Kasumi-1 (cell line): ENCODE measurements at regions not wholly inside any gene's neighbourhood (a gene's known extent, or its start where the extent isn't known, plus 50 kb on each side); places are given as distances from the start of the nearest gene placed in this dataset.
"Not testable (repeated sequence)": the region's sequence is repeated elsewhere in the genome, so short reads cannot be mapped to it uniquely, and the experiment has no call there.

Source experiments
- DNase-seq, 2 experiments: peaks; one replicate each; lab custom pipeline; 2025; lab: John Stamatoyannopoulos, UW

DNA sequence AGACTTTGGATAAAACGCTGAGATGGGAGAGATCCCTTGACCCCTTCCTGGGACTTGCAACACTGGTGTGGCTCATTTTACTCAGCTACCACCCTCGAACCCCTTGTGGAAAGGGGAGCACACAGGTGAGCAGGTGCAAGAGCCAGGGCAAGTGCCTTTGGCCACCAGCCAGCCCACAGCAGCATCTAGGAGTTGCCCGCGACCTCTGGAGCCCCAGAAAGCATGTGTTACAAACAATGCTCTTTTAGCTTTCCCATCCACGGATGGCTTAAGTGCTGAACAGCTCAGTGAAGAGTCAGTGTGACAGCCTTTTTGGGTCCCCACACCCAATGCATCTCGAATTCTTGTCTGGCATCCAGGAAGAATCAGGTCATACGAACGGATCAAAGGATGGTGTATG lies 197.8 kb downstream of the MEMO1 start:
- no peak for DNase-seq

DNA sequence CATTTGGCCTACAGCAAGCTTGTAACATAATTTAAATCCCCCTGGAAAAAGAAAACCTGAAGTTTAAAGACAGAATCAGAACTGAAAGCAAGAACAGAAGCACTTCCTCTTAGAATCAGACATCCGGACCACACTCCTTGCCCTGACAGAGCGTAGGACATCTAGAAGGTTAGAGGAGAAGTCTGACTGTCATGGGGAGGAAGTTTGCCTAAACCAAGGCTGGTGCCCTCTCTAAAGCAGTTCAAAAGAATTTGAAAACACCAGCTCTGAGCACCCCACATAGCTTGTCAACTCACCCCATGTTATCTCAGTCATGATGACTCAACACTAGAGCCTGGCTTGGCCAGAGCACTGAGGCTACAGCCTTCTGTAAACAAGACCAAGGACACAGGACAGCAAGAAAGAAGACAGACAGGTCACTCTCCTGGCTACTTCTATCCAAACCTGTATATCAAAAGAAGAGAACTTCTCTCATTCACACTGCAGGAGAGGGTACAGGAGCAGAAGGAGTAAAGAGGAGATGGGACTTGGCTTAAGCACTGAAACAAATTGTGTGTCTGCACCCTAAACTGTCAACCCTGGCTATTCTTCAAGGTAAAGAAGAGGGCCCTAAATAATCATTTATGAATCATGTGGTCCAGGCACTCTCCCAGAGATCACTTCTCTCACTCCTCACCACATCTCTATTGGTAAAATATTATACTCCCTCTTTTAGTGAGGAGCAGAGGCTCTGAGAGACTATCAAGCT lies 198.6 kb downstream of the MEMO1 start:
- DNase-seq: peak; percentile 78 to 82

DNA sequence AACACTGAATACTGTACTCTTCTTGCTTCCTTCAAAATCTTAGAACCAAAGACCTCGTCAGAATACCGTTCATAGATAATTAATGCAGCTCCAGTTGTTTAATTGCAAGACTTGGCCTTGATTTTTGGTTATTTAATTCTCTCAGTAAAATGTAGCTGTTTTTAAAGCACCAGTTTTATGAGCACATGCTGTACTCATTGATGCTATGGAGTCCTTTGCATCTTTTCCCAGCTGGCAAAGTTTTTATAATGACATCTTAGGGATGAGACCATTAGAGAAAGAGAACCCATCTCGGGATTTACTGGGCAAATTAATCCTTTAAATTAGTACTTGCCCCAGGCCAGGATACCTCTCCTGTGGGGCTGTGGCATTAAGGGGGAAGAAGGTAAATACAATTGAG lies 199.3 kb downstream of the MEMO1 start:
- no peak for DNase-seq

DNA sequence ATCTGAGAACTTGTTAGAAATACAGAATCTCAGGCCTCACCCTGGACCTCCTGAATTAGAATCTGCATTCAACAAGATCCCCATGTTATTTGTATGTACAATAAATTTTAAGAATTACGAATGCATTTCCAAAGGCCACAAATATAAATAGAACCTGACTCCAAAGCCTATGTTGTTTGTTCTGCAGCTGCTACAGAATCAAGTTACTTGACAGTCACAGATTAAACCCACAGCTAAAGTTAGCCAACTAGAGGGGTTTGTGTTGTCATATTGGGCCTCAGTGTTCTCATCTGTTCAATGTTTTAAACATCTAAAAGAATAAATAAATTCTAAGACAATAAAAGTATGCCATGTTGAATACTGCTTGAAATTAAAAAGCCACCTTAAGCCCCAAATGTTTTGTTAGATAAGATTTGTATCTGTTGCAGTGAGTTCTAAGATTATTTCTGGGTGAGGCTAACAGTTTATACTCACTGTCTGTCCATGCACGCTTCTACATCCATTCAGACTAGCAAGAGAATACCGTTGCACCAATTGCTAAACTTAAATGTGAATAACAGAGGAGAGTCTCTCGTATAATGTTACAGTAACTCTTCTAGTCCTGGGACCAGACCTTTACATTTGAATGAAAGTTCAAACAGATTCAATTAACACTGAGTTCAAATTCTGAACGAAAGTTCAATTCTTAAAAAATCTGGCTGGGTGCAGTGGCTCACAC lies 200.4 kb downstream of the MEMO1 start:
- no peak for DNase-seq

DNA sequence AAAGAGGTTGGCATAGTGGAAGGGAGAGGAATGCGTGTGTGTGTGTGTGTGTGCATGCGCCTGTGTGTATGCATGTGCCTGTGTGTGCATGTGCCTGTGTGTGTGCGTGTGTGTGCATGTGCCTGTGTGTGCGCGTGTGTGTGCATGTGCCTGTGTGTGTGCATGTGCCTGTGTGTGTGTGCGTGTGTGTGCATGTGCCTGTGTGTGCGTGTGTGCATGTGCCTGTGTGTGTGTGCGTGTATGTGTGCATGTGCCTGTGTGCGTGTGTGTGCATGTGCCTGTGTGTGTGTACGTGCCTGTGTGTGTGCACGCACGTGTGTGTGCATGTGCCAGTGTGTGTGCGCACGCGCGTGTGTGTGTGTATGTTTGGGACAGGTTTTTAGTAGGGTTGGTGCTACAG lies 205.1 kb downstream of the MEMO1 start:
- DNase-seq: no peak

DNA sequence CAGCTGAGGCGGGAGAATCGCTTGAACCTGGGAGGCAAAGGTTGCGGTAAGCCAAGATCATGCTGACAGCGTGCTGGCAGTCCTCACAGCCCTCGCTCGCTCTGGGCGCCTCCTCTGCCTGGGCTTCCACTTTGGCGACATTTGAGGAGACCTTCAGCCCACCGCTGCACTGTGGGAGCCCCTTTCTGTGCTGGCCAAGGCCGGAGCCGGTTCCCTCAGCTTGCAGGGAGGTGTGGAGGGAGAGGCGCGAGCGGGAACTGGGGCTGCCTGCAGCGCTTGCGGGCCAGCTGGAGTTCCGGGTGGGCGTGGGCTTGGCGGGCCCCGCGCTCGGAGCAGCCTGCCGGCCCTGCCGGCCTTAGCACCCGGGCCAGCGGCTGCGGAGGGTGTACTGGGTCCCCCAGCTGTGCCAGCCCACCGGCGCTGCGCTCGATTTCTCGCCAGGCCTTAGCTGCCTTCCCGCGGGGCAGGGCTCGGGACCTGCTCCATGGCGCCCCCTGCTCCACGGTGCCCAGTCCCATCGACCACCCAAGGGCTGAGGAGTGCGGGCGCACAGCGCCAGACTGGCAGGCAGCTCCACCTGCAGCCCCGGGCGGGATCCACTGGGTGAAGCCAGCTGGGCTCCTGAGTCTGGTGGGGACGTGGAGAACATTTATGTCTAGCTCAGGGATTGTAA lies 207.2 kb downstream of the MEMO1 start:
- DNase-seq: not testable (repeated sequence)

DNA sequence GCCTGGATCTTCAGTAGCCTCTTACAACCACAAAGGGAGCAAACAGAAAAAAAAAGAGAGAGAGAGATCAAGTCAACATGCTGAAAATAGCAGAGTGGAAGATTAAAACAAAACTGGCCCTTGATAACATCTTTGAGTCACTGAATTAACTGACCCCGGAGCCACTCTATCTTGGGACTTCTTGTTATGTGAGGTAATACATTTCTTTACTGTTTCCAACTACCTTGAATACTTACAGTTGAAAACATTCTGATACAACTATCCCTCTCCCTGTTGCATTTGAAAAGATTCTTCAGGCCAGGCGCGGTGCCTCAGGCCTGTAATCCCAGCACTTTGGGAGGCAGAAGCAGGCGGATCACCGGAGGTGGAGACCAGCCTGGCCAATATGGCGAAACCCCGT lies 208.1 kb downstream of the MEMO1 start:
- DNase-seq: no peak

DNA sequence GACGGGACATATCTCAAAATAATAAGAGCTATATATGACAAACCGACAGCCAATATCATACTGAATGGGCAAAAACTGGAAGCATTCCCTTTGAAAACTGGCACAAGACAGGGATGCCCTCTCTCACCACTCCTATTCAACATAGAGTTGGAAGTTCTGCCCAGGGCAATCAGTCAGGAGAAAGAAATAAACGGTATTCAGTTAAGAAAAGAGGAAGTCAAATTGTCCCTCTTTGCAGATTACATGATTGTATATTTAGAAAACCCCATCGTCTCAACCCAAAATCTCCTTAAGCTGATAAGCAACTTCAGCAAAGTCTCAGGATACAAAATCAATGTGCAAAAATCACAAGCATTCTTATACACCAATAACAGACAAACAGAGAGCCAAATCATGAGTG lies 211.5 kb downstream of the MEMO1 start:
- DNase-seq: not testable (repeated sequence)

DNA sequence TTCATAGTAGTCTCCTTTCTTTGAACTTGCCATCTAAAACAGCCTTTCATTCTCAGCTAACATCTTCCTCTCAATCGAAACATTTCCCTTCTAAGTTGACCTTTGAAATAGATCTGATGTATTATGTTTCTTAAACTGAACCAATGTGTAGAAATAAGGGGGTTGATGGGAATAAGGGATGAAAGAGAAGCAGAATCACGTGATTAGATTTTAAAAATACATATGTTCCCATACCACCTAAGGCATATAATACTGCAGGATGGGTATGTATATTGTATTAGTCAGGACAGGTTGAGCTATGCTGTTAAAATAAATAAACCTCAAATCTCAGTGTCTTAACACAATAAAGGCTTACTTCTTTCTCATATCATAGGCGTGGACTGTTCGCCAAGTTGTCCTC lies 207.5 kb upstream of the SRD5A2 start:
- no peak for DNase-seq

DNA sequence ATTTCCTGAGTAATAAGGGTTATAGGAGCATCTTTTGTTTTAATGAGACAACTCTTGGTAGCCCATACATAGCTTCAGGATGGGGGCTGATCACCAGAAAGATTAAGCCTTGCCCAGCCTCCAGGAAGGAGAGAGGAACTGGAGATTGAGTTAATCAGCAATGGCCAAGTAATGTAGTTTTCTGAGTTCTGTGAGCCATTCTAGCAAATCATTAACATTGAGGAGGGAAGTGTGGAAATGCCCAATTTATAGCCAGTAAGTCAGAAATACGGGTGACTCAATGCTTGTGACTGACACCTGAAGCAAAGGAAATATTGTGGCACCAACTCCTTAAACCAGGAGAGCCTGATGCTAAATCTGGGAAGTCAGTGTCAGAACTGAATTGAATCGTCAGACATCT lies 205.1 kb upstream of the SRD5A2 start:
- DNase-seq: no peak

DNA sequence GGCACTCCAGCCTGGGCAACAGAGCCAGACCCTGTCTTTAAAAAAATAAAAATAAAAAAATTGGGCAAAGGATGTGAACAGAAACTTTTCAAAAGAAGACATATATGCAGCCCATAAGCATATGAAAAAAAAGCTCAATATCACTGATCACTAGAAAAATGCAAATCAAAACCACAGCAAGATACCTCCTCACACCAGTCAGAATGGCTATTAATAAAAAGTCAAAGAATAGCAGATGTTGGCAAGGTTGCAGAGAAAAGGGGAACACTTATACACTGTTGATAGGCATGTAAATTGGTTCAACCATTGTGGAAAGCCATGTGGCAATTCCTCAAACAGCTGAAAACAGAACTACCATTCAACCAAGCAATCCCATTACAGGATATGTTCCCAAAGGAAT lies 204.1 kb upstream of the SRD5A2 start:
- no peak for DNase-seq

DNA sequence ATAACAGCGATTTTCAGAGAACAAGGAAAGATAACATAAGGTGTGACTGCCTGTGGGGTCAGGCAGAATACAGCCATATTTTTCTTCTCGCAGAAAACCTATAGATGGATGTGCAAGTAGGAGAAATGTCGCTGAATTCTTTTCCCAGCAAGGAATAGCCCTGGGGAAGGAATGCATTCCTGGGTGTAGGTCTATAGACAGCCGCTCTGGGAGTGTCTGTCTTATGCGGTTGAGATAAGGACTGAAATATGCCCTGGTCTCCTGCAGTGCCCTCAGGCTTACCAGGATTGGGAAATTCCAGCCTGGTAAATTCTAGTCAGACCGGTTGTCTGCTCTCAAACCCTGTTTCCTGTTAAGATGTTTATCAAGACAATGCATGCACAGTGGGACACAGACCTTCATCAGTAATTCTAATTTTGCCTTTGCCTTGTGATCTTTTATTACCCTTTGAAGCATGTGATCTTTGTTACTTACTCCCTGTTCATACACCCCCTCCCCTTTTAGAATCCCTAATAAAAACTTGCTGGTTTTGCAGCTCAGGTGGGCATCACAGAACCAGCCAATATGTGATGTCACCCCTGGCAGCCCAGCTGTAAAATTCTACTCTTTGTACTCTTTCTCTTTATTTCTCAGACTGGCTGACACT lies 202.8 kb upstream of the SRD5A2 start:
- not testable (repeated sequence) for DNase-seq

DNA sequence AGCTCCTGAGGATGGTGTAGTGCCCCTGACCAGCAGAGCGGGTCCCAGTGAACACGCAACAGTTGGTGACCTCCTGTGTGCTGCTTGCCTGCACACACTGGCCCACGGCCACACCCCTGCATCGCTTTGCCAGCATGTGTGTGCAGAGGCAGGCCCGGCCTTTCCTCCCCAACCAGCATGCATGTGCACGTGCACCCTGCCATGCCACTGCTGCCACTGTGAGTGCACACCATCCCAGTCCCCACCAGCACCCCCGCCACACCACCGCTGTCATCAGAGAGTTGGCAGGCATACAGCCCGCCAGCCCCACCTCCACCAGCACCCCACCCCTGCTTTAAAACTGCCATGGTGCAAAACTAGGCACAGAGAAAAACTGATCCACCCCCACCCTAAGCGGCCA lies 197.4 kb upstream of the SRD5A2 start:
- no peak for DNase-seq

DNA sequence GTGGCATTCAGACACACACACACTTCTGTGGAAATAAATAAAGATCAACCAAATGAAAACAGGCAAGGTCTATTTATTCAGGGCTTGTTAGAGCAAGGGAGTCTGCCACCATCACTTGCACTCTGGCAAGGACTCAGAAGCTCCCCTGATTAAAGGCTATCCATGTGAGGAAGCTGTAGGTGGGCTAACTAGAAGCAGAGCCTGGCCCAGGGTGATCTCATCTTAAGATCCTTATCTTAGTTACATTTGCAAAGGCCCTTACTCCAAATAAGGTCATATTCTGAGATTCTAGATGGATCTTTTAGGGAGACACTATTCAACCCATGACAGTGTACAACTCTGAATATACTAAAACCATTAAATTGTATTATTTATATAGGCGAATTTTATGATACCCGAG lies 190.0 kb upstream of the SRD5A2 start:
- DNase-seq: no peak

DNA sequence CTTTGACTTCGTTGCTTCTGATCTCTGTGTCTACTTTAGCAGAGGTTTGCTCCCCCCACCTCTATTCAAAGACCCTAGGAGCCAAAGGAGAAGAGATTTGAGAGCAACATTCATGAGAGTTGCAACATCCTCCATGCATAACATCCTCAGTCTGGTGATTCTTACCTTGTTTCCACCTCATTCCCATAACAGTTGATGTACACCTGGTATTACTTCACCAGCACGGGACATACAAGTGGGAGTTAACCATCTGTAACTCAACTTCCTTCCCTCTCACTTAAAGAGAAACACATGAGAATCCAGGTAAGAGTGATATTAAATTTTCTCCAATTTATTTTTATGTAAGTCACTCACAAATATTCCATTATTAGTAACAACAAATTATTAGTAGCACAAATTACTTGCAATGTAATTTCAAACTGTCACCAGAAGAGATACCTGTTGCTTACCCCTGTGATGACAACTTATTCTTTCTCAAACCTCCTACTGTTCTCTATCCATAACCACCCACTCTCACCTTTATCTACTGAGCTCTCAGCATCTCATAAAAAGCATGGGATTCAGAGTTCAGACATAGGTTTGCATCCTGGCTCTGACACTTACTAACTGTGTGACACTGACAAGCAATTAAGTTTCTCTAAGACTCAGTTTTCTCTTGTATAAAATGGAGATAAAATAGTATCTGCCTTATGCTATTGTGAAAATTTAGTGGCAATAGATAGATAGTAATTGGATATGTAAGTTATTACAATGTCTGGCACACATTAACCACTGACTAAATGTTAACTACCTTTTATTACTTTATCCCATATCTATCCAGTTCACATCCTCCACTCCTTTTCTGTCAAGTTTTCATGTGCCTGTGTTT lies 184.6 kb upstream of the SRD5A2 start:
- DNase-seq: no peak

DNA sequence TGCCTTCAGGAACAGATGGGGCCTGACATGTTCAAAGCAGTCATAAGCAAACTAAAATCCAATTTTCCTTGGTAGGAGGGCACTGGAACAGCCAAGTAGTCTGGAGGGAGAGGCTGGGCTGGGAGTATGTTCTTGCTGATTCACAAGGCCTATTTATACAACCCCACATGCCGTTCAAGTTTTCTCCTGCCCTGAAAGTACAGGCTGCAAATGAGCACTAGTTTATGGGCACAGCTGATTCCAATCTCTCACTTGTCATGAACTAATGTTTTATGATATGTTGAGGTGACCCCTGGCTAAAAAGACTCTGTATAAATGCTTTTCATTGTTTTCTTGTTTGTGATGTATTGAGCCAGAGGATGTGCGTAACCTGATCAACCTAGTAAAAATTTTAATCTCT lies 183.4 kb upstream of the SRD5A2 start:
- DNase-seq: no peak

DNA sequence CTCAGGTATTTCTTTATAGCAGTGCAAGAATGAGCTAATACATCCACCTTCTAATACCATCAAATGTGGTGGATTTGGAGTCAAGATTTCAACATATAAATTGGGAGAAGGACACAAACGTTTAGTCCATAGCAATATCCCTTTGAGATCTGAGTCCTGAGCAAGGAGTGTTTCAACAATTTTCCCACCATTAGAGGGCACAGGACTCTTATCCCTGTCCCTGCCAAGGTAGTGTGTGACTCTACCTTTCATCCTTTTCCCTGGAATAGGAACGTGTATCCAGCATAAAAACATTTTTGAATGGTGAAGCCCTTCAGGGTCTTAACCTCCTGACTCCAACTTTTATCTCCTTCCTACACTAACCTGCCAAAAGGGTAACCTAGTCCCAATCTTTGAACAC lies 181.3 kb upstream of the SRD5A2 start:
- DNase-seq: no peak

DNA sequence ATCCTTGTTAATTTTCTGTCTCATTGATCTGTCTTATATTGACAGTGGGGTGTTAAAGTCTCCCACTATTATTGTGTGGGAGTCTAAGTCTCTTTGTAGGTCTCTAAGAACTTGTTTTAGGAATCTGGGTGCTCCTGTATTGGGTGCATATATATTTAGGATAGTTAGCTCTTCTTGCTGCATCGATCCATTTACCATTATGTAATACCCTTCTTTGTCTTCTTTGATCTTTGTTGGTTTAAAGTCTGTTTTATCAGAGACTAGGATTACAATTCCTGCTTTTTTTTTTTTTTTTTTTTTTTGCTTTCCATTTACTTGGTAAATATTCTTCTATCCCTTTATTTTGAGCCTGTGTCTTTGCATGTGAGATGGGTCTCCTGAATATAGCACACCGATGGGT lies 176.6 kb upstream of the SRD5A2 start:
- not testable (repeated sequence) for DNase-seq

DNA sequence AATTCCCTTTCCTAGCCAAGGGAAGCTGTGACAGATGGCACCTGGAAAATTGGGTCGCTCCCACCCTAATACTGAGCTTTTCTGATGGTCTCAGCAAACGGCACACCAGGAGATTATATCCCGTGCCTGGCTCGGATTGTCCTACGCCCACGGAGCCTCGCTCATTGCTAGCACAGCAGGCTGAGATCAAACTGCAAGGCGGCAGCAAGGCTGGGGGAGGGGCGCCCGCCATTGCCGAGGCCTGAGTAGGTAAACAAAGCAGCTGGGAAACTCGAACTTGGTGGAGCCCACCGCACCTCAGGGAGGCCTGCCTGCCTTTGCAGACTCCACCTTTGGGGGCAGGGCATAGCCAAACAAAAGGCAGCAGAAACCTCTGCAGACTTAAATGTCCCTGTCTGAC lies 168.0 kb upstream of the SRD5A2 start:
- DNase-seq: not testable (repeated sequence)

DNA sequence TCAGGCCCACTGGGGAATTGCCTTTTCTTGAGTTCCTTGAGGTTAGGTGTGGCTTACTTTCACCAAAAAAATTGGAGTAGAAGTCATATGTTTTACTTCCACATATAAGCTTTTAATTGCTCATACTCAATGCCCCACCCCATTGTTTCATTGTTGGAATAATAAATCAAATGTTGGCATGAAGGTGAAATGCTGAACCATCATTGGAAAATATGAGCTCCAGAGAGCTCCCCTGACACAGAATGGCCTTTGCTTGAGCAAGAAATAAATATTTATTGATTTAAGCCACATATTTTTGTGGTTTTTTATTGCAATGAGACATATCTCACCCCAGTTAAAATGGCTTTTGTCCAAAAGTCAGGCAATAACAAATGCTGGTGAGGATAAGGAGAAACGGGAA lies 167.3 kb upstream of the SRD5A2 start:
- DNase-seq: no peak

DNA sequence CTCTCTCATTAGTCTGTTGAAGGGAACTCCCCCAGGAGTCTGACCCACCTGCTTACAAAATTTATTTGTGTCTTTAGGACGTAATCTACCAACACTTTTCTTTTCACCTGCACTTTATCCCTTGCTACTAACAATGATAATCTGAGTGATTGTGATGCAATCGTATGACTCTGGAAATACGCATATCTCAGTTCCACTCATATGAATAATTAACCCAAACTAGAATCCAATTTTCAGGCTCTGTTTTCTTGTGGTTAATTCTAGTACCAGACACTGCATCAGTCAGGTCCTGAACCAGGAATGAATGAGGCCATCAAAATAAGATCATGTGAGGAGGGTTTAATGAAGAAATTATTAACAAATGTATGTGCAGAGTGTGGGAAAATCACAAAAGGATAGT lies 158.4 kb upstream of the SRD5A2 start:
- no peak for DNase-seq
